ENCODE measurements at regions not wholly inside any gene's neighbourhood (a gene's known extent, or its start where the extent isn't known, plus 50 kb on each side); places are given as distances from the start of the nearest gene placed in this dataset.

DNA sequence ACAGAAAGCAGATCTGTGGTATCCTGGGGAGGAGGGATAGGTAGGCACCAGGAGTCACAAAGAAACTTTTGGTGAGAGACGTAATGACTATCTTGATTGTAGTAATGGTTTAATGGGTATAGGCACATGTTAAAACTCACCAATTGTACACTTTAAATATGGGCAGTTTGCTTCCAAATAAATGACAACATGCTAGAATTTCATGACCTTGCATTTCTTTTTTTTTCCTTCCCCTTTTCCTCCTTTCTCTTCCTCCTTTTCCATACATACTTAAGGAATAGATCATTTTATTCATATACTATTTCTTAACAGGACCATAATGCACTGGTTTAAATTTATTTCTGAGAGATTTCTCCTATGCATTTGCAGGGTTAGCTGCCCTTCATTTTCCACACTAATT, 341.8 kb downstream of the TMEM182 start:
- no peak for TF ChIP-seq CTCF (IDR thresholded peaks at IDR 0.05; ENCODE audit: low read depth, low read length)
- Histone ChIP-seq H3K4me3 (ENCODE audit: low read depth, low read length) (no peak overlapping the region), H3K9me3 (ENCODE audit: severe bottlenecking) (no peaks in the 10 kb centered on the region), H3K27me3 (ENCODE audit: insufficient read depth, low read depth, severe bottlenecking) (peaks cover 23% of the 10 kb centered on the region), H3K36me3 (no peaks in the 10 kb centered on the region), H3K27ac (no peak overlapping the region)
- DNase-seq: no peak

DNA sequence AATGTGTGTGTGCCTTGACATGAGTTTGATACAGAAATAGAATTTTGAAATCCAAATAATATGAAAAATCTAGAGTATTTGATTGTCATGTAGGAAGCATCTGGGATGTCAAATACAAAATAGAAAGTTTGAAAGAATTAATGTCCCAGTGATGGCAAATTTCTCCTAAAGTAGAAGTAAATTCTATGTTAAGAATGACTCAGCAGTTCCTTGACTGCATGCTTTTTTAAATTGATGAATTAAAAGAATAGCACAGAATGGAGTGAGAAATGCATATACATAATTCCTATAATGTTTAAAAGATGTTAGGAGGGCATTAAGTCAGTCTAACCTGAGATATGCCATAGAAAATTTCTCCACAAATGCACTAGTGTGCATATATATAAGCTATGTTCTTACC, 357.5 kb downstream of the TMEM182 start:
- no peak for TF ChIP-seq CTCF (IDR thresholded peaks at IDR 0.05; ENCODE audit: low read depth, low read length)
- Histone ChIP-seq H3K4me3 (ENCODE audit: low read depth, low read length) (no peak overlapping the region), H3K36me3 (no peaks in the 10 kb centered on the region), H3K27me3 (ENCODE audit: insufficient read depth, low read depth, severe bottlenecking) (peaks cover 45% of the 10 kb centered on the region), H3K27ac (no peak overlapping the region), H3K9me3 (ENCODE audit: severe bottlenecking) (no peaks in the 10 kb centered on the region)
- no peak for DNase-seq

DNA sequence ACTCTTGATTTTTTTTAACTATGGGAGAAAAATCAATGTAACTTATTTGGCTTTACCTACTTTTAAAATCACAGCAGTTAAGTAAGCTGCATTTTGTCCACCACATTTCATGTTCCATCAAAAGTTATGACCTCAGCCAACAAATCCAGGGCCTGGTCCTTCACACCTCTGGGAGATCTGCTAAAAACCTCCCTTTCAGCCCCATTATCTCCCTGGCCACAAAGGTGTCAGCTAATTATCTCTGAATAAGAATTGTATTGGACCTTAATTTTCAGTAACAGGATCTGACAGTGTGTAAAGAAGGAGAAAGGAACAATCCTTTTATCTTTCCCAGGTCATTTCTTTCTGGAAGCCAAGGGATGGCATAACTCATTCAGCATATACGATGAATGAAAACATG, 359.3 kb downstream of the TMEM182 start:
- no peak for DNase-seq
- Histone ChIP-seq H3K36me3 (no peaks in the 10 kb centered on the region), H3K4me3 (ENCODE audit: low read depth, low read length) (no peak overlapping the region), H3K27ac (no peak overlapping the region), H3K27me3 (ENCODE audit: insufficient read depth, low read depth, severe bottlenecking) (peaks cover 54% of the 10 kb centered on the region), H3K9me3 (ENCODE audit: severe bottlenecking) (no peaks in the 10 kb centered on the region)
- TF ChIP-seq CTCF (IDR thresholded peaks at IDR 0.05; ENCODE audit: low read depth, low read length): no peak

GRCh38 chr2:103123516-103123915, 361.7 kb downstream of the TMEM182 start:
- DNase-seq: no peak
- Histone ChIP-seq H3K4me3 (ENCODE audit: low read depth, low read length) (no peak overlapping the region), H3K27ac (no peak overlapping the region), H3K36me3 (no peaks in the 10 kb centered on the region), H3K27me3 (ENCODE audit: insufficient read depth, low read depth, severe bottlenecking) (peaks cover 59% of the 10 kb centered on the region), H3K9me3 (ENCODE audit: severe bottlenecking) (no peaks in the 10 kb centered on the region)
- TF ChIP-seq CTCF (IDR thresholded peaks at IDR 0.05; ENCODE audit: low read depth, low read length): no peak

GRCh38 chr2:103130857-103131256, 369.0 kb downstream of the TMEM182 start:
- H3K4me3 ChIP-seq (ENCODE audit: low read depth, low read length): no peak overlapping the region
- TF ChIP-seq CTCF (IDR thresholded peaks at IDR 0.05; ENCODE audit: low read depth, low read length): no peak
- no peak overlapping the region for H3K27ac ChIP-seq

GRCh38 chr2:103132536-103133217, 370.8 kb downstream of the TMEM182 start:
- Histone ChIP-seq H3K36me3 (no peaks in the 10 kb centered on the region), H3K9me3 (ENCODE audit: severe bottlenecking) (no peaks in the 10 kb centered on the region), H3K27ac (no peak overlapping the region), H3K27me3 (ENCODE audit: insufficient read depth, low read depth, severe bottlenecking) (peaks cover 30% of the 10 kb centered on the region), H3K4me3 (ENCODE audit: low read depth, low read length) (no peak overlapping the region)
- no peak for TF ChIP-seq CTCF (IDR thresholded peaks at IDR 0.05; ENCODE audit: low read depth, low read length)
- no peak for DNase-seq

More at GRCh38 chr2:103130857-103131256, 369.0 kb downstream of the TMEM182 start:
- H3K36me3 ChIP-seq: no peaks in the 10 kb centered on the region
- DNase-seq: no peak
- H3K9me3 ChIP-seq (ENCODE audit: severe bottlenecking): no peaks in the 10 kb centered on the region
- H3K27me3 ChIP-seq (ENCODE audit: insufficient read depth, low read depth, severe bottlenecking): peaks cover 38% of the 10 kb centered on the region

All from WERI-Rb-1 (cell line).